Ishikawa (cell line): ENCODE measurements at regions not wholly inside any gene's neighbourhood (a gene's known extent, or its start where the extent isn't known, plus 50 kb on each side); places are given as distances from the start of the nearest gene placed in this dataset.

Experiments used
- CEBPB ChIP-seq: IDR thresholded peaks from 2 replicates; pipeline ENCODE4 v1.6.1; 2012
- CREB1 ChIP-seq: IDR thresholded peaks from 2 replicates; pipeline ENCODE4 v1.6.1; 2012; ENCODE audit warnings: low read depth
- EGR1 ChIP-seq: IDR thresholded peaks from 2 replicates; pipeline ENCODE4 v1.6.1; 2012
- EP300 ChIP-seq: IDR thresholded peaks from 2 replicates; pipeline ENCODE4 v1.6.1; 2012; ENCODE audit warnings: borderline replicate concordance
- FOXM1 ChIP-seq: IDR thresholded peaks from 2 replicates; pipeline ENCODE4 v1.6.1; 2012; ENCODE audit warnings: low read depth, borderline replicate concordance
- NFIC ChIP-seq: IDR thresholded peaks from 2 replicates; pipeline ENCODE4 v1.6.1; 2012
- RAD21 ChIP-seq: IDR thresholded peaks from 2 replicates; pipeline ENCODE4 v1.6.1; 2012; ENCODE audit warnings: low read depth
- REST ChIP-seq: IDR thresholded peaks from 2 replicates; pipeline ENCODE4 v1.6.1; 2012; ENCODE audit warnings: low read depth, mild to moderate bottlenecking
- TAF1 ChIP-seq: IDR thresholded peaks from 2 replicates; pipeline ENCODE4 v1.6.1; 2012; ENCODE audit warnings: low read depth, mild to moderate bottlenecking
- TCF12 ChIP-seq: IDR thresholded peaks from 2 replicates; pipeline ENCODE4 v1.6.1; 2012; ENCODE audit warnings: low read depth
- TEAD4 ChIP-seq: IDR thresholded peaks from 2 replicates; pipeline ENCODE4 v1.6.1; 2012
- YY1 ChIP-seq: IDR thresholded peaks from 2 replicates; pipeline ENCODE4 v1.6.1; 2012; ENCODE audit warnings: low read depth
- ZBTB7A ChIP-seq: IDR thresholded peaks from 2 replicates; pipeline ENCODE4 v1.6.1; 2012; ENCODE audit warnings: low read depth
- TF ChIP-seq, protein P1 (sequence below): IDR thresholded peaks from 2 replicates; pipeline ENCODE4 v1.6.1; 2012
- TF ChIP-seq, protein P2 (sequence below): IDR thresholded peaks from 2 replicates; pipeline ENCODE4 v1.6.1; 2012

- TF ChIP-seq NFIC (no peak), CREB1 (no peak), TCF12 (no peak), REST (no peak), CEBPB (no peak), RAD21 (no peak), TAF1 (no peak), EGR1 (no peak), EP300 (no peak), FOXM1 (no peak), ZBTB7A (no peak), TEAD4 (no peak), YY1 (no peak)
- TF ChIP-seq, protein P1, sequence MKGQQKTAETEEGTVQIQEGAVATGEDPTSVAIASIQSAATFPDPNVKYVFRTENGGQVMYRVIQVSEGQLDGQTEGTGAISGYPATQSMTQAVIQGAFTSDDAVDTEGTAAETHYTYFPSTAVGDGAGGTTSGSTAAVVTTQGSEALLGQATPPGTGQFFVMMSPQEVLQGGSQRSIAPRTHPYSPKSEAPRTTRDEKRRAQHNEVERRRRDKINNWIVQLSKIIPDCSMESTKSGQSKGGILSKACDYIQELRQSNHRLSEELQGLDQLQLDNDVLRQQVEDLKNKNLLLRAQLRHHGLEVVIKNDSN = no peak
- TF ChIP-seq, protein P2, sequence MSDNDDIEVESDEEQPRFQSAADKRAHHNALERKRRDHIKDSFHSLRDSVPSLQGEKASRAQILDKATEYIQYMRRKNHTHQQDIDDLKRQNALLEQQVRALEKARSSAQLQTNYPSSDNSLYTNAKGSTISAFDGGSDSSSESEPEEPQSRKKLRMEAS = no peak
Observed at GRCh38 chr1:172837816-172838679, 179.1 kb downstream of the FASLG start.

GRCh38 chr1:172838680-172839313 is 179.9 kb downstream of the FASLG start:
- TF ChIP-seq RAD21 (no peak), NFIC (no peak), CREB1 (no peak), YY1 (no peak), EP300 (no peak), TAF1 (no peak), CEBPB (no peak)
- TF ChIP-seq, protein P2 = no peak

- no peak for TF ChIP-seq ZBTB7A
- TF ChIP-seq TAF1 = no peak
- TF ChIP-seq NFIC = no peak
- no peak for TF ChIP-seq REST
- TF ChIP-seq RAD21 = no peak
- no peak for TF ChIP-seq TEAD4
- TF ChIP-seq FOXM1 = no peak
- TF ChIP-seq TCF12 = no peak
Observed at GRCh38 chr1:172843444-172843843, 184.5 kb downstream of the FASLG start.

- TF ChIP-seq TEAD4 (no peak), NFIC (no peak), CEBPB (no peak), YY1 (no peak), TAF1 (no peak), ZBTB7A (no peak), CREB1 (no peak), REST (no peak), EGR1 (no peak), EP300 (no peak), FOXM1 (no peak)
- TF ChIP-seq, protein P1 = no peak
- TF ChIP-seq, protein P2 = no peak
Observed at GRCh38 chr1:172845371-172845770, 186.5 kb downstream of the FASLG start.
